Nephron progenitor cell (in vitro differentiated cells): ENCODE measurements at regions not wholly inside any gene's neighbourhood (a gene's known extent, or its start where the extent isn't known, plus 50 kb on each side); places are given as distances from the start of the nearest gene placed in this dataset.

Experiments
- DNase-seq: peaks from one replicate; pipeline ENCODE4 v3.0.0; 2021
- H3K27ac Mint-ChIP-seq: 2 replicates; pipeline ENCODE4 v1.8.0; 2021; ENCODE audit warnings: mild to moderate bottlenecking, moderate library complexity, mixed read lengths
- H3K27me3 Mint-ChIP-seq: 2 replicates; pipeline ENCODE4 v1.8.0; 2021; ENCODE audit warnings: mild to moderate bottlenecking, low read depth, mixed read lengths; ENCODE audit not compliant: poor library complexity
- H3K36me3 Mint-ChIP-seq: 2 replicates; pipeline ENCODE4 v1.8.0; 2021; ENCODE audit warnings: low read depth, mixed read lengths
- H3K4me1 Mint-ChIP-seq: 2 replicates; pipeline ENCODE4 v1.8.0; 2021; ENCODE audit warnings: mixed read lengths
- H3K4me3 Mint-ChIP-seq: 2 replicates; pipeline ENCODE4 v1.8.0; 2021; ENCODE audit warnings: mild to moderate bottlenecking, moderate library complexity, mixed read lengths
- H3K9me3 Mint-ChIP-seq: 2 replicates; pipeline ENCODE4 v1.8.0; 2021; ENCODE audit warnings: mild to moderate bottlenecking, moderate library complexity, mixed read lengths
- CTCF ChIP-seq: fragments of 200-600 bp; sonication (generic); IDR thresholded peaks from 2 replicates; pipeline ENCODE4 v1.5.0; 2021; ENCODE audit warnings: antibody characterized with exemption

GRCh38 chr5:68698025-68698940 lies 395.5 kb upstream of the SLC30A5 start:
- Mint-ChIP-seq H3K4me1 (no peaks in the 10 kb centered on the region), H3K27me3 (no peaks in the 10 kb centered on the region), H3K36me3 (no peaks in the 10 kb centered on the region), H3K4me3 (no peak overlapping the region), H3K9me3 (peaks cover 19% of the 10 kb centered on the region), H3K27ac (no peak overlapping the region)
- TF ChIP-seq CTCF = no peak
- DNase-seq = no peak

GRCh38 chr5:68699966-68700365 lies 393.8 kb upstream of the SLC30A5 start:
- H3K27ac Mint-ChIP-seq = no peak overlapping the region
- no peaks in the 10 kb centered on the region for H3K27me3 Mint-ChIP-seq
- TF ChIP-seq CTCF = no peak
- DNase-seq = no peak
- peaks cover 21% of the 10 kb centered on the region for H3K9me3 Mint-ChIP-seq
- no peaks in the 10 kb centered on the region for H3K4me1 Mint-ChIP-seq
- H3K4me3 Mint-ChIP-seq = no peak overlapping the region
- no peaks in the 10 kb centered on the region for H3K36me3 Mint-ChIP-seq

- H3K36me3 Mint-ChIP-seq = no peaks in the 10 kb centered on the region
- H3K4me1 Mint-ChIP-seq = peaks cover 15% of the 10 kb centered on the region
- H3K27me3 Mint-ChIP-seq = no peaks in the 10 kb centered on the region
- no peak for DNase-seq
- no peak for TF ChIP-seq CTCF
- no peak overlapping the region for H3K27ac Mint-ChIP-seq
- peaks cover 11% of the 10 kb centered on the region for H3K9me3 Mint-ChIP-seq
- H3K4me3 Mint-ChIP-seq = no peak overlapping the region
These were observed 386.2 kb upstream of the SLC30A5 start for GRCh38 chr5:68707575-68707974.

- Mint-ChIP-seq H3K36me3 (no peaks in the 10 kb centered on the region), H3K4me1 (peaks cover 19% of the 10 kb centered on the region), H3K9me3 (peaks cover 11% of the 10 kb centered on the region), H3K27me3 (no peaks in the 10 kb centered on the region), H3K27ac (no peak overlapping the region), H3K4me3 (no peak overlapping the region)
- no peak for TF ChIP-seq CTCF
- no peak for DNase-seq
These were observed 385.5 kb upstream of the SLC30A5 start for GRCh38 chr5:68708156-68708841.

- Mint-ChIP-seq H3K4me3 (no peak overlapping the region), H3K27ac (no peak overlapping the region), H3K27me3 (no peaks in the 10 kb centered on the region), H3K36me3 (no peaks in the 10 kb centered on the region), H3K9me3 (peaks cover 7% of the 10 kb centered on the region), H3K4me1 (peaks cover 19% of the 10 kb centered on the region)
- TF ChIP-seq CTCF = no peak
- DNase-seq = no peak
These were observed 385.0 kb upstream of the SLC30A5 start for GRCh38 chr5:68708842-68709170.
